Astrocyte (in vitro differentiated cells and primary cell): ENCODE measurements at regions not wholly inside any gene's neighbourhood (a gene's known extent, or its start where the extent isn't known, plus 50 kb on each side); places are given as distances from the start of the nearest gene placed in this dataset.

ENCODE experiments used
- DNase-seq: peaks from one replicate; pipeline ENCODE4 v3.0.0-alpha.2; 2010; ENCODE audit warnings: low read depth
- FAIRE-seq: peaks from 2 replicates; lab custom pipeline; 2011; peaks lifted over from hg19 to GRCh38; lab: Jason Lieb, UNC
- H2AFZ ChIP-seq: 2 replicates; pipeline ENCODE4 v1.6.0; 2012; ENCODE audit warnings: low read depth, low read length, inconsistent platforms
- H3K27ac ChIP-seq: 2 replicates; pipeline ENCODE4 v1.5.1; 2011; ENCODE audit warnings: low read depth, low read length, inconsistent platforms
- H3K27me3 ChIP-seq: 2 replicates; pipeline ENCODE4 v1.6.0; 2011; ENCODE audit warnings: low read length, inconsistent platforms; ENCODE audit not compliant: insufficient read depth
- H3K36me3 ChIP-seq: 2 replicates; pipeline ENCODE4 v1.5.1; 2011; ENCODE audit warnings: low read length, inconsistent platforms; ENCODE audit not compliant: insufficient read depth
- H3K4me1 ChIP-seq: 2 replicates; pipeline ENCODE4 v1.5.1; 2011; ENCODE audit warnings: low read length, inconsistent platforms; ENCODE audit not compliant: insufficient read depth
- H3K4me2 ChIP-seq: 2 replicates; pipeline ENCODE4 v1.6.0; 2012; ENCODE audit warnings: low read length, inconsistent platforms
- H3K4me3 ChIP-seq: 2 replicates; pipeline ENCODE4 v1.5.1; 2011; ENCODE audit warnings: low read depth, mild to moderate bottlenecking, low read length, inconsistent platforms; ENCODE audit not compliant: insufficient read depth
- H3K79me2 ChIP-seq: 2 replicates; pipeline ENCODE4 v1.6.0; 2012; ENCODE audit warnings: mild to moderate bottlenecking, low read length, inconsistent platforms; ENCODE audit not compliant: insufficient read depth
- H3K9ac ChIP-seq: 2 replicates; pipeline ENCODE4 v1.6.0; 2012; ENCODE audit warnings: mild to moderate bottlenecking, low read length, inconsistent platforms
- H3K9me3 ChIP-seq: 2 replicates; pipeline ENCODE4 v1.5.1; 2012; ENCODE audit warnings: low read depth, mild to moderate bottlenecking, low read length, inconsistent platforms; ENCODE audit not compliant: insufficient read depth
- H4K20me1 ChIP-seq: 2 replicates; pipeline ENCODE4 v1.6.0; 2012; ENCODE audit warnings: low read length, inconsistent platforms; ENCODE audit not compliant: insufficient read depth
- H3K27ac Mint-ChIP-seq: one replicate; pipeline ENCODE4 v1.8.0; 2021; ENCODE audit warnings: mild to moderate bottlenecking, mixed read lengths; ENCODE audit not compliant: unreplicated experiment
- H3K27me3 Mint-ChIP-seq: one replicate; pipeline ENCODE4 v1.8.0; 2021; ENCODE audit warnings: low read depth, mixed read lengths; ENCODE audit not compliant: unreplicated experiment
- H3K36me3 Mint-ChIP-seq: one replicate; pipeline ENCODE4 v1.8.0; 2021; ENCODE audit warnings: low read depth, mixed read lengths; ENCODE audit not compliant: unreplicated experiment
- H3K4me1 Mint-ChIP-seq: one replicate; pipeline ENCODE4 v1.8.0; 2021; ENCODE audit warnings: low read depth, mixed read lengths; ENCODE audit not compliant: unreplicated experiment
- H3K4me3 Mint-ChIP-seq: one replicate; pipeline ENCODE4 v1.8.0; 2021; ENCODE audit warnings: mild to moderate bottlenecking, moderate library complexity, mixed read lengths; ENCODE audit not compliant: unreplicated experiment
- H3K9me3 Mint-ChIP-seq: one replicate; pipeline ENCODE4 v1.8.0; 2021; ENCODE audit warnings: mild to moderate bottlenecking, mixed read lengths; ENCODE audit not compliant: unreplicated experiment
- CTCF ChIP-seq: IDR thresholded peaks from 2 replicates; pipeline ENCODE4 v1.5.1; 2011; ENCODE audit warnings: low read depth, mild to moderate bottlenecking, inconsistent platforms, low read length, moderate library complexity; ENCODE audit not compliant: insufficient read depth
- EZH2 ChIP-seq: IDR thresholded peaks from 2 replicates; pipeline ENCODE4 v1.6.1; 2012; ENCODE audit warnings: mild to moderate bottlenecking, low read length, inconsistent platforms; ENCODE audit not compliant: insufficient read depth

GRCh38 chr22:47617186-47617585 lies 854.7 kb downstream of the TBC1D22A start:
- H3K4me1 ChIP-seq = no peaks in the 10 kb centered on the region

GRCh38 chr22:47616396-47617020 lies 854.1 kb downstream of the TBC1D22A start:
- H3K27me3 ChIP-seq = no peaks in the 10 kb centered on the region
- DNase-seq = no peak
- no peaks in the 10 kb centered on the region for H3K4me1 ChIP-seq
- H3K36me3 ChIP-seq = no peaks in the 10 kb centered on the region
- H3K9me3 ChIP-seq = peaks cover 7% of the 10 kb centered on the region
- no peak overlapping the region for H2AFZ ChIP-seq
- no peak for TF ChIP-seq CTCF
- TF ChIP-seq EZH2 = no peak
- no peaks in the 10 kb centered on the region for H3K36me3 Mint-ChIP-seq
- peaks cover 26% of the 10 kb centered on the region for H3K27me3 Mint-ChIP-seq
- H3K4me3 Mint-ChIP-seq = no peak overlapping the region
- H3K4me2 ChIP-seq = no peak overlapping the region
- H3K27ac Mint-ChIP-seq = no peak overlapping the region
- no peaks in the 10 kb centered on the region for H3K79me2 ChIP-seq
- H3K4me1 Mint-ChIP-seq = no peaks in the 10 kb centered on the region
- H3K9me3 Mint-ChIP-seq = peaks cover 4% of the 10 kb centered on the region
- no peak overlapping the region for H3K27ac ChIP-seq
- no peak overlapping the region for H3K4me3 ChIP-seq
- FAIRE-seq = no peak
- H3K9ac ChIP-seq = no peak overlapping the region
- no peaks in the 10 kb centered on the region for H4K20me1 ChIP-seq

More at GRCh38 chr22:47617186-47617585, 854.7 kb downstream of the TBC1D22A start:
- peaks cover 4% of the 10 kb centered on the region for H3K9me3 Mint-ChIP-seq
- H3K36me3 Mint-ChIP-seq = no peaks in the 10 kb centered on the region
- H3K4me2 ChIP-seq = no peak overlapping the region
- no peak overlapping the region for H3K9ac ChIP-seq
- H3K27ac ChIP-seq = no peak overlapping the region
- no peaks in the 10 kb centered on the region for H3K27me3 ChIP-seq
- no peaks in the 10 kb centered on the region for H3K4me1 Mint-ChIP-seq
- peaks cover 7% of the 10 kb centered on the region for H3K9me3 ChIP-seq
- H4K20me1 ChIP-seq = no peaks in the 10 kb centered on the region
- H3K79me2 ChIP-seq = no peaks in the 10 kb centered on the region
- H3K4me3 Mint-ChIP-seq = no peak overlapping the region
- H3K36me3 ChIP-seq = no peaks in the 10 kb centered on the region
- H3K4me3 ChIP-seq = no peak overlapping the region
- no peak for TF ChIP-seq EZH2
- no peak for TF ChIP-seq CTCF
- FAIRE-seq = no peak
- H3K27me3 Mint-ChIP-seq = peaks cover 25% of the 10 kb centered on the region
- H2AFZ ChIP-seq = no peak overlapping the region
- DNase-seq = no peak
- H3K27ac Mint-ChIP-seq = no peak overlapping the region

- TF ChIP-seq CTCF (no peak), EZH2 (no peak)
- no peak overlapping the region for H3K27ac Mint-ChIP-seq
These were observed 852.6 kb downstream of the TBC1D22A start for GRCh38 chr22:47615051-47615450.

More at GRCh38 chr22:47615051-47615450, 852.6 kb downstream of the TBC1D22A start:
- H3K9me3 Mint-ChIP-seq = peaks cover 3% of the 10 kb centered on the region
- no peak overlapping the region for H3K4me2 ChIP-seq
- peaks cover 24% of the 10 kb centered on the region for H3K27me3 Mint-ChIP-seq
- H3K4me1 ChIP-seq = no peaks in the 10 kb centered on the region
- H3K4me1 Mint-ChIP-seq = no peaks in the 10 kb centered on the region
- no peaks in the 10 kb centered on the region for H3K27me3 ChIP-seq
- H3K27ac ChIP-seq = no peak overlapping the region
- no peak overlapping the region for H3K4me3 ChIP-seq
- no peak overlapping the region for H3K9ac ChIP-seq
- FAIRE-seq (no peak), DNase-seq (no peak)
- no peaks in the 10 kb centered on the region for H3K36me3 ChIP-seq
- H3K36me3 Mint-ChIP-seq = no peaks in the 10 kb centered on the region
- H4K20me1 ChIP-seq = no peaks in the 10 kb centered on the region
- H2AFZ ChIP-seq = no peak overlapping the region
- no peaks in the 10 kb centered on the region for H3K79me2 ChIP-seq
- H3K4me3 Mint-ChIP-seq = no peak overlapping the region
- peaks cover 7% of the 10 kb centered on the region for H3K9me3 ChIP-seq
